HG03175 (cell line): ENCODE measurements at regions not wholly inside any gene's neighbourhood (a gene's known extent, or its start where the extent isn't known, plus 50 kb on each side); places are given as distances from the start of the nearest gene placed in this dataset.

Experiments
- ATAC-seq: cut with Tn5 transposase; IDR thresholded peaks from one replicate; pipeline ENCODE4 v1.9.1; 2021; ENCODE audit warnings: mild to moderate bottlenecking, moderate library complexity; ENCODE audit not compliant: unreplicated experiment

DNA sequence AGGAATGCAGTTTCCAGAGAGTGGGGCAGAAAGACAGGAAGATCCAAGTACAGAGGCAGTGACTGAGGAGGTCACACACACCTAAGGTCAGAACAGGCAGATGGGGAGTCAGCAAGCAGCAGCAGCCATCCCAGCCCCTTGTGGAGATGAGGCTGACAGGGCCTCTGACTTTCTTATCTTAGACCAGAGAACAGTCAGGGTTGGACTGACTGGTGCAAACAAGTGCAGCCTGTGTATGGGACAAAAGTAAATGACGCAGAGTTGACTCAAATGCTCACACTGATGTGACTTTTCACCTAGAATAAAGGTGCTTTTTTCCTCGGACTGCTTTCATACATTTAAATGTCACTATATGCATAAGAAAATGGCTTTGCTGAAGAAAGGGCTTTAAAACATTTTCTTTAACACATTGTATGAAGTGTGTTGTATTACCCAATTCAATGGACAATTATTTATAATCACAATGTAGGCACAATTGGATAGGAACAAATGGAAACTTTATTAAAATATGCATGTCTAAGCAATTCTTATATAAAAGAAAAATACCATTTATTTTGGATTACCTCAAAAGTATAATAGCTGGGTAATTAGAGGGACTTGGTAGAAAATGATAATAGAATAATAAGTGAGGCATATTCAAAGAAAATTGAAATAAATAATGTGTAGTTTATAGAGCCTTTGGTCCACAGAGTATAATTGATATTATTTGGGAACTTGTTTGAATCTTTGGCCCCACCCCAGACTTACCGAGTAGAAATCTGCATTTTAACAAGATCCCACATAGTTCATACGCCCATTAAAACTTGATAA, 1321.5 kb upstream of the CELF4 start:
- no peak for ATAC-seq

DNA sequence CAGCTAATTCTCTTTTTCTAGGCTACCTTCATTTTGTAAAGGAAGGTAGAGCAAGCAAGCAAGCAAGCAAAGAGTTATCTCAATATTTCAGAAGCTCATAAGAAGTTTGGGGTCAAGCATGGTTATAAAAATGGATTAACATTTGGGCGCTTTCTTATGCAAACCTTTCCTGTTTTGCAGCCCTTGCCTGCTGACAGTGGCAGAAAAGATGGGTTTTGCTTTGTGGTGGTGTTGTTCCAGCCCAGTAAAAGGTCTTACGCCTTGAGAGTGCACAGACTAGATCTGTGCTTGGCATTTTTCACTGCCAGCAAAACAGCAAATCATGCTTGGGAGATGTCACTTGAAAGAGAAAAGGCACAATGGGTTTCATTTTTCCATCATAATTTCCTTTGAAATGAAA, 1320.6 kb upstream of the CELF4 start:
- no peak for ATAC-seq

DNA sequence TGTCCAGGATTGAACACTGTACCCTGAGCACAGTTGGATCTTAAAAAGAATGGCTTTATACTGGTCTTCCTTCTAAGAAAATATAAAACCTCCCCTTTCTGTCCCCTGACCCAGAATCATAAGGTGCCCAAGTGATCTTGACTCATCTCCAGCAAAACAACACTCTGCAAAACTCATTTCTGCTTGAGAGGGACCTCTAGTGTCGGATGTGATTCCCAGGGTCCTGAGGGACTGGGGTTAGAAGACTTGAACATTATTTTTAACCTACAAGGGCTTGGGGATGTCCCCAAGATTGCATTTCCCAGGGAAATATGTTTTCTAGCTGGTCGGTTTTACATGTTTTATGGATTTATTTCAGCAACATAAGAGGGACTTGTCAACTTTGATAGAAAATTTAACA, 1318.5 kb upstream of the CELF4 start:
- no peak for ATAC-seq

DNA sequence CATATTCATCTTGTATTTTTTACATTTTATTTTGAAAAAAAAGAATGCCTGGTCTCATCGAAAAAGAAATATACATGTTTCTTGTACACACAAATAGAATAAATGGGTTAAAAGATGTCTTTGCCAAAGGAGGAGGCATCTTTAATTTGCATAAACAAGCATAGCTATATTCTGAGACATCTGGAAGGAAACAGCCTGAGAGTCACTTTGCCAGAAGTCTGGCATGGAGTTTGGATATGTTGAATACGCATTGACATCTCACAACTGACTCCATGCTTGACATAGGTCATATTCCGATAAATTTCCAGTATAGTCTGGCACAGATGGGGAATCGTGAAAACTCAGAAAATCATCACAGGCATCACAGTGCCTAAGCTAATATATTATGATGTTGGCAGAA, 1317.5 kb upstream of the CELF4 start:
- no peak for ATAC-seq

DNA sequence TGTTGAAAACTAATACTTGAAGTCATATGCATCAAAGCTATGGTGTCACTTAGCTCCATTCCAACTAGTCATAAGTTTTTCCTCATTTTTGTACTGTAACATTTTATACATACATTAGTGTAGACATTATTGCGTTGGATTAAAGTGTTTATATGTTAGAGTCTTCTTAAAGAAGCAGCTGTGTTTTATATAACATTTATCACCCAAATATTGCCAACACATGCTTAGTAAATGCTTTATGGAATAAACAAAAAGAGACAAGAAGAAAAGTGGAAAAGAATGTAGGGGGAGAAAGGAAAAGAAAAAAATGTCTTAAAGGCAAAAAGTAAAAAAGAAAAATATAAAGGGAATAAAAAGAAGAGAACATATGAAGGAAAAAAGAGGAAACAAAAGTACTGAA, 1314.3 kb upstream of the CELF4 start:
- ATAC-seq: no peak

DNA sequence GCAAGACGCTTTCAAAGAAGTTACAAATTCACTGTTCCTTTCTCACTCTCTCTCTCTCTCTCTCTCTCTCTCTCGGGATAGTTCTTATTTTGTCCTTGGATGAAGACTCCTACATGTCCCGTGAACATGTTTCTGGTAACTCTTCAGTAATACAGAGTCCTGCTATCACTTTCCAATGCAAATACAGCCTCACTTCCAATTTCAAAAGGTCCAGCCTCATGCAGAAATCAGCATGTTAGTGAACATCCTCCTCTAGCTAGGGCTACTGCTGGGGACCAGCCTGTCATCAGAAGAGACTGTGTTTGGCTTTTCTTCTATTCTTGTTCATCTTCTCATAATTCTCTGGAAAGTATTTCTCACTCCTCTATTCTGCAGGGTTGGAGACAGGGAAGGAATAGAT, 1306.7 kb upstream of the CELF4 start:
- ATAC-seq: no peak

DNA sequence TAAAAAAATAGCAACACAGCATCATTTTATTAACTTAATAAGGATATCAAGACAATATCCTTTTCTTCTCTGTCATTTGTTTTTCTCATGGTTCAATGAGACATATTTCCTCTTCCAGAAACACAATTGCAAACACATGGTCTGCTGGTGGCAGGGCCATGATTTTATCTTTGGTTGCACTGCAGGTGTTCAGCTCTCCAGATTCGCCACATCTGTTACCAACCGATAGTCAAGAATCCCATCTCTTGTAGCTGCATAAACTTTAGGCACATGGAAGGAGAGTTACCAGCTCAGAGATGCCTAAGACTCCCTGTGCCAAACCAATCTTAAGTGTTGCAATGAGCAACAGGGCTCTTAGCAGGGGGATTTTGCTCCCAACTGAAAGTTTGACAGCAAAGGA, 1303.2 kb upstream of the CELF4 start:
- ATAC-seq: no peak

DNA sequence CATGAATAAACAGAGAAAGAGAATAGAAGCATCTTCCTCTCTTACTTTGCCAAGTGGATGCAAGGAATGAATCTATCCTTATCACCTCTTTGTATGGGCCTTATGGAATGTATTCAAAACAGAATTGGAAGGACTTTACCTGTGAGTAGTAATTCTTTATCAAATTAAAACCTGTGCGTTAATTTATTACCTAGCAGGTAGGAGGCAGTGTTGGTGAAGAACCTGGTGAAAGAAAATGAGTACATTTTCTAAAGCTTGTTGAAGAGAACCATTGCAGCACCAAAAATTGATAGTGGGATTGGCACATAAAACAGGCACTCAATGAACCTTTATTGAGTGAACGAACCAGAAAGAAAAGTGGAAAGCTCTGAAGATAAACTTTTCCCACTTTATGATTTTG, 1302.1 kb upstream of the CELF4 start:
- ATAC-seq: no peak

DNA sequence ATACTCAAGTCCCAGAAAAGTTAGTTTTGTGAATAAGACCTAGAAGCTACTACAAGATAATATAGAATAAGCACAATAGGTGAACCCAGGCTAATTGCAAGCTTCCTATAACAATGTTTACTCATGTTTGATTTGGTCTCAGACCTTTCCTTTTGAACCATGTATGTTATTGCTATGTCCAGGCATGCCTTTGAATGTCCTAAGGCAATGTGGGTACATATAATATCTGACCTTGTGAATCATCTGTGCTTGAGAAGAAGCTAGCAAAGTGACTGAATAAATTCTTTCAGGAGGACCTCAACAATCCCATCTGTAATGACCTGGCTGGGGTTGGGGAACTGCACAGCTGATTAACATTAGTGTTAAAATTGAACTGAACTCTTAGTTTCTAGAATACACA, 1285.9 kb upstream of the CELF4 start:
- no peak for ATAC-seq

DNA sequence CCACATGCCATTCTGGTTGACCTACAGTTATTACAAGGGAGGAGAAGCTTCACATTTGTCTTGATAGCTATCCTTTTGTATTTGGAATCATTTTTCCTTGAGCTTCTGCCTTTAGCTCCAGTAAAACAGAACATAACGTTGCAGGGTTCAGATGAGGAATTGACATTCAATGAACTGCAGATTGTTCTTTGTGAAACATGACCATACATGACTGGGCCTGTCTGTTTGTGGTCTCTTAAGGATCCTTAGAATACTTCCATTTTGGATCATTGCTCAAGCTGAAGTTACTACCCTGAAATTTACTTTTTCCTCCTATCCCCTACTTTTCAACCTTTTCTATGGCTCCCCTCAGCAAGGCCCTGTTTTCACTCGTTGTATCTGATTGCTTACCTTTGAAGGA, 1281.7 kb upstream of the CELF4 start:
- ATAC-seq: no peak

DNA sequence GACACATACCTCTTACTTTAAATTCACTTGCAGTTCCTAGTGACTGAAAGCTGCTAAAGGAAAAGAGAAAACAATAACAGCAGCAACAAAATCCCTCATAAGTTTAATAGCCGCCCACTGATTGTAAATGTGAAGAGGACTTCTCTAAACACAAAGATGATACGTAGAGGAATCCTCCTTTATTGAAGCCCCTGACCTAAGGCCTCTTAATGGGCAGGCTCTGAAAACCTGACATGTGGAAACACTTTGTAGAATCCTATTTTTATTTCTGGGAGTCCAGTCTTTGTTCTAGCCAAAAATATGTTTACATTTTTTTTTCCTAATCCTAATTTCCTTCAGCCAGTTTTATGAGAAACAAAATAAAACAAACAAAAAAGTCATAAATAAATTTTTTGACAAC, 1277.7 kb upstream of the CELF4 start:
- no peak for ATAC-seq

DNA sequence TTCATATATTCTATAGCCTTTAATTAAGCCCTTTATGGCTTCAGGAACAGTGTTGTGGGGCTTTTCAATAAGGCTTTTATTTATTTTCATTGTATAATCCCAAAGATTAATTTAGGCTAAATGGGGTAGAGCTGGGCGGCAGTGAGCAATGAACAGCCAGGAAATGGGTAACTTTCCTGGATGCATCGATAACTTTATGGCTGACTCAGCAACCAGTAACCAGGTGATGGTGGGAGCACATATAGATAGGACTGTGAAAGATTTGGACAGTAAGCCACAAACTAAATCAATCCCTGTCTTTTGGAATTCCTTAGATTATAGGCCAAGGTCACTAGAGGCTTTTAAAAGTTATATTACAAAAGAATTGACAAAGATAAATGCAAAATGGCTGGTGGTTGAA, 1260.6 kb upstream of the CELF4 start:
- ATAC-seq: no peak

DNA sequence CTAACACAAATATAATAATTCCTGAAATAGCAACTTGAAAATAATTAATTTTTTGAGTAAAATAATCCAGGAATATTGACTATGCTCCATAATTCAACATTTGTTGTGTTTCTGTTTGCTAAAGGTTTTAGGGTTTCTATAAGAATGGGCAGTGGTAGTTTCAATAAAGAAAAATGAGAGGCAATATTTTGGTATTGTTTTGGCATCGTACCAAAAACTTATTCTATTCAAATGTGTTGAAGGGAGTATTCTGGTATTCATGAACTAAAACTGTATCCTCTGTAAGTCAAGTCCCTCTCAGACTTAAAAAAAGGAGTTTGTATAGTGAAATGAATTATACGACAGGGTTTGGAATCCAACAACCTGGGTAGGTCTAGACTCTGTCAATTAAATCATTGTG, 1245.6 kb upstream of the CELF4 start:
- ATAC-seq: no peak

DNA sequence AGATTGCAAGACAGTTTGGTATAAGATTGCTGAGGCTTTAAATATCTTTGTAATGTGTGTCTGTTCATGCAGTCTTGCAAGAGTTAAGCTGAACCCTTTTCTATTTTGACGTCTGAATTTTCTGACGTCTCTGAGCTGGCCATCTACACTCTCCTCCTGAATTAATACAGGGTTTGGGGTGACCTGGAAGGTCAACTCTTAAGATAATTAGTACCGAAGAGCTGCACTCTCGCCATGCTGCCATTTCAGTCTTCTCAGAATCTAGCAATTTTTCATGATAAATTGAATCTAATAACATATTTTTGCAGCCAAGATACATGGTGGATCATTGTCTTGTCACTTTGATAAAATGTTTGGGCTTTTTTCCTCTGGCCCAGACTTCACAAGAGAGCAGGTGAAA, 1245.2 kb upstream of the CELF4 start:
- no peak for ATAC-seq

DNA sequence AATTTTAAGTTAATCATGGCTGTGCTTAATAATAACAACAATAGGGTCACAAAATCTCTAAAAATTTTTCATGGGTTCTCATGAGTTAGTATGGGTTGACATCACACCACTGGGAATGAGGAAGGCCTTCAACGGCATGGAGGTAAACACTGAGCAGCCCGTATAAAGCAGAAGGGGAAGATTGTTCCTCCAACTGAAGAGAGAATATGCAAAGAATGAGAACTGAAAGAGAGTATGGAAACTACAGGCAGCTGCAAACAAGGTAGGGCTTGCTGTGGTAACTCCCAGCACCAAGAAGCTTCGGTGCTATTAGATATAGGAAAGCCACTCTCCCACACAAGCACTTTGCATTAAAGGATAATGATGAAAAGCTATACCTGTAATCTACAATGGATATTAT, 1242.3 kb upstream of the CELF4 start:
- no peak for ATAC-seq

DNA sequence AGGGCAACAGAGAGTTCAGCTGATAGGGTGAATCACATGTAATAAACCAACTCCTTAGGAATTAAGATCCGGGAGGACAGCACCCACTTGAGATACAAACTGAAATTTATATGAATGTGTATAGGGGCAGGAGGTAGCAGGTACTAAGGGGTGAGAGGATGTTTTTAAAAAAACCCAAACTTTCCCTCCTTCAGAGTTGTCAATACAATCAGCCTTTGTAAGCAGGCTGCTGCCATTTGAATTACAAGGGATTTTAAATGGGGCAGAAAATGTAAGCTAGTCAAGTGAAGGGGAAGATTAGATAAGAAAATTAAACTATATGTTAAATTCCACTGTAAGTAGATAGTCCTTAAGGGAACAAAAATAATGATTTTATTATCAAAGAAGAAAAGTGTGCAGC, 1239.7 kb upstream of the CELF4 start:
- no peak for ATAC-seq

DNA sequence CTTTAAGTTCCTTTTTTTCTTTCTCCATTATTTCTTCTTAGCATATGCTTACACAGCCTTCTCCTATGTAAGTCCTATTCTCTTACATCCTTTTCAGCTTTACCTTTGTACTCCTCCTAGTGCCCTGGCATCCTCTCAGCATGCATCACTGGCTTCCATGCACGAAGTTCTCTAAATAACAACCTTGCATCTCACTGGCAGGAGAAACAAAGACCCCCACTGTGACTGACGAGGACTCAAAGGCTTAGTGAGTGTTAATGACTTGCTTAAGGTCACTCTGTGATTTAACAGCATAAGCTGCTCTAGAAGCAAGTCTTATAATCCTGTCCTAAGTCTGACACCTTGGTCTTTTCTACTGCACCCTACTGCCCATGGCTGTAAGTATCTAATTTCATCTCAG, 1236.0 kb upstream of the CELF4 start:
- no peak for ATAC-seq

DNA sequence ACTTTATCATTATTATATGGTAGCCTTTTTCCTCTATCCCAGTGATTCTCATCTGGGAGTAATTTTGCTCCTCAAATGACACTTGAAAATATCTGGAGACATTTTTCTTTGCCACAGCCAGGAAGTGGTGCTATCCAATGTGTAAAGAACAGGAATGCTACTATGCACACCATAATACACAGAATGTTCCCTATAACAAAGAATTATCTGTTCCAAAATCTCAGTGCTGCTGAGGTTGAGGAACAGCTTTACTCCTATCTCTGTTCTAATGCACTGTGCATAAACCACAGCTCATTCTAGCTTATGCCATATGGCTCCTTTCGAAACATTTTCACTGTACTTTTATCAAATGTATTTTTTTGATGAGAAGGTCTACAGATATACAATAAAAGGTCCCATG, 1231.2 kb upstream of the CELF4 start:
- no peak for ATAC-seq

DNA sequence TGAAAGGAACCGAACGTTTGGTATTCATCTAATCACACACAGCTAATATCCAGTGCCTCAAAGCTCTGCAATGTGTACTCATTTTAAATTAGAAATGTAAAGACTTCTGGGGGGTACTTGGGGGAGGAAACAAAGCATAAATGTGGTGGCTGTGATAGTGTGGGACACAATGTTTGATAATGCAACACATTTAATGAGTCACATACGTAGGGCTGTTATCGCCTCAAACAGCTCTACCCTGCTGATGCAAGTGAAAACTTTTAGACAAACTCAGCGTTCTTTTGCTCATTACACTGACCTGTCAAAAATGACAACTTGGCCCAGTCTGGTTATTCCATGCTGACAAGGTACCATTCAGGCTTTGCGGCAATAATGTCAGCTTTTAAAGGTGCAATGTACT, 1227.1 kb upstream of the CELF4 start:
- ATAC-seq: no peak

DNA sequence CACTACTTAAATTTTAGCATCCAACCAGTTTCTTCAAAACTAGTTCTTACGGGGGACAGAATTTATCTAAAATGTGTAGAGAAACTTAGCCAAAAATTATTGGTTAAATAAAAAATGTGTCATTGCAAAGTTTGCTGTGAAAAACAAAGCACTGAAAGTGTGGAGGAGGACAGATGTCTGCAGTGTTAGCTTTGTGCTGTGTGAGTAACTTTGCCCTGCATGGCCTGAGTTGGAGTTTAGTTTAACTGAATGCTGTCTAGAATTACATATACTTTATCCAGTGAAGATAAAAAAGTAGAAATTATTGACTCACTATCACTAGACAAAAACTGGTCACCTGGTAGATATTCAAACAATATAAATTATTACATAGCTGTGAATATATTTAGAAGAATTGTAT, 1225.2 kb upstream of the CELF4 start:
- ATAC-seq: no peak

DNA sequence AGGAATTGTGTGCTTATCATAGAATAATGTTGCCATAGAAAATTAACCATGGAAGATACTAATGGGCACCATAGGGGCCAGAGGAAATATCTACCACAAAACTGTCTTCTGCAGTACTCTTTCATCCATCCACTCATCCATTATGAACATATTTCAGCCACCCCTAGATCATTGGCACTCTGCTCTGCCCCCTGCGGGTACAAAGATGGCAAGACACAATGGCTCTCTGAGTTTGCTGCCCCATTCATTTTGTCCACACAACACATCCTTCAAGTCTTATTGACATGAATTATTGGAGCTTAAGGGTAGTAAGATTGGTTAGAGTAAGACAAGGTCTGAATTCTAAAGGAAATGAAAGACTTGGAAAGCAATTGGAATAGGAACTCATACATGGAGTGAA, 1224.7 kb upstream of the CELF4 start:
- no peak for ATAC-seq

DNA sequence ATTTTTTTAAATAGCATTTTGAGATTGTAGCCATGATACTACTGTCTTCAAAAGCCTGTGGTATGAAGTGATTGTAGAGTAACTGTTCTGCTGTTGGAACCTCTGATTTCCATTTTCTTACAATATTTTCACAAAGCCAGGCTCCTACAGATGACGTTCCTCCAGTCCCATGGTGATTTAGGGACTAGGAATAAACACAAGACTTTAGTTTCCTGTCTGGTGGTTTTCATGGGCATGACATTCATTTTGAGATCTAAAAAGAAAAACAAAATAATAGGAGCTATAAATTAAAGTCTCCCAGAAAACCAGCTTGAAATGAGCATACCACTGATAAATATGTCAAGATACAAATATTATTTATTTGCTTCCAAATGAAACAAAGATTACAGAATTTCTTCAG, 1223.5 kb upstream of the CELF4 start:
- ATAC-seq: no peak

DNA sequence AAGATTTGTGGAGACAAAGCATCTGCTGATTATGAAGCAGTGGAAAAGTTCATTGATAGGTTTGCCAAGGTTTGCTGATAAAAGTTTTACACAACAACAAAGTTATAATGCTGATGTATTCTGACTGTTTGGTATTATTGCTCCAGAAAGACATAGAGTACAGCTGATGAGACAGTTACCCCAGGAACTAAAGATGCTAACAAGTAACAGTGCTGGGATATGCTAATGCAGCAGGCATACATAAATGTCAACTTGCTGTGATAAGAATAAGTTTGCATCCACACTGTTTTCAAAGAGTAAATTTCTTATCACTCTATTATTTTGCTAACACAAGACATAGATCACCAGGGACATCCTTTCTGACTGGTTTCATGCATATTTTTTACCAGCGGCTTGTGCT, 1221.3 kb upstream of the CELF4 start:
- ATAC-seq: no peak
